DND-41 (cell line): ENCODE measurements at regions not wholly inside any gene's neighbourhood (a gene's known extent, or its start where the extent isn't known, plus 50 kb on each side); places are given as distances from the start of the nearest gene placed in this dataset.

Experiments used
- ATAC-seq: fragments of 200-7000 bp; cut with Tn5 transposase; 3 replicates; pipeline ENCODE4 v1.9.1; 2021; ENCODE audit warnings: low read depth; ENCODE audit not compliant: insufficient read depth
- DNase-seq: peaks from one replicate; pipeline ENCODE4 v3.0.0-alpha.2; 2020
- H2AFZ ChIP-seq: 2 replicates; pipeline ENCODE4 v1.6.0; 2012; ENCODE audit warnings: low read depth, low read length
- H3K27ac ChIP-seq: 2 replicates; pipeline ENCODE4 v1.5.1; 2012; ENCODE audit warnings: low read length, inconsistent platforms
- H3K27me3 ChIP-seq: fragments of 200-600 bp; sonication (generic); 2 replicates; pipeline ENCODE4 v1.6.0; 2012; ENCODE audit warnings: low read length, mild to moderate bottlenecking, inconsistent platforms; ENCODE audit not compliant: insufficient read depth, poor library complexity
- H3K36me3 ChIP-seq: 2 replicates; pipeline ENCODE4 v1.5.1; 2012; ENCODE audit warnings: low read length, inconsistent platforms; ENCODE audit not compliant: insufficient read depth
- H3K4me1 ChIP-seq: 2 replicates; pipeline ENCODE4 v1.5.1; 2012; ENCODE audit warnings: mild to moderate bottlenecking, low read length; ENCODE audit not compliant: insufficient read depth
- H3K4me2 ChIP-seq: 2 replicates; pipeline ENCODE4 v1.6.0; 2012; ENCODE audit warnings: mild to moderate bottlenecking, moderate library complexity, low read length, inconsistent platforms; ENCODE audit not compliant: insufficient read depth
- H3K4me3 ChIP-seq, 2 experiments: fragments of 200-600 bp in 1 of 2; shearing (Covaris generic) in 1 of 2; 2 replicates each; pipeline ENCODE4 v1.5.1; 2012 to 2016; ENCODE audit warnings: inconsistent platforms in 2 of 2, low read length in 2 of 2, mild to moderate bottlenecking in 2 of 2, low read depth in 1 of 2, moderate library complexity in 1 of 2
- H3K79me2 ChIP-seq: 2 replicates; pipeline ENCODE4 v1.6.0; 2012; ENCODE audit warnings: low read length, inconsistent platforms; ENCODE audit not compliant: insufficient read depth
- H3K9ac ChIP-seq: 2 replicates; pipeline ENCODE4 v1.6.0; 2012; ENCODE audit warnings: low read depth, mild to moderate bottlenecking, inconsistent platforms, low read length, moderate library complexity
- H3K9me3 ChIP-seq: 2 replicates; pipeline ENCODE4 v1.5.1; 2012; ENCODE audit warnings: low read length, moderate library complexity, mild to moderate bottlenecking, inconsistent platforms; ENCODE audit not compliant: insufficient read depth, severe bottlenecking
- H4K20me1 ChIP-seq: 2 replicates; pipeline ENCODE4 v1.6.0; 2012; ENCODE audit warnings: low read length; ENCODE audit not compliant: insufficient read depth
- EZH2 ChIP-seq: IDR thresholded peaks from 3 replicates; pipeline ENCODE4 v1.6.1; 2012; ENCODE audit warnings: borderline replicate concordance, low read depth, mild to moderate bottlenecking, moderate library complexity, low read length, inconsistent platforms; ENCODE audit not compliant: severe bottlenecking
- TF ChIP-seq, protein P1 (sequence below): IDR thresholded peaks from 2 replicates; pipeline ENCODE4 v1.5.1; 2012; ENCODE audit warnings: borderline replicate concordance, low read length, moderate library complexity, mild to moderate bottlenecking; ENCODE audit not compliant: poor library complexity, severe bottlenecking; ENCODE audit errors: extremely low read depth

DNA sequence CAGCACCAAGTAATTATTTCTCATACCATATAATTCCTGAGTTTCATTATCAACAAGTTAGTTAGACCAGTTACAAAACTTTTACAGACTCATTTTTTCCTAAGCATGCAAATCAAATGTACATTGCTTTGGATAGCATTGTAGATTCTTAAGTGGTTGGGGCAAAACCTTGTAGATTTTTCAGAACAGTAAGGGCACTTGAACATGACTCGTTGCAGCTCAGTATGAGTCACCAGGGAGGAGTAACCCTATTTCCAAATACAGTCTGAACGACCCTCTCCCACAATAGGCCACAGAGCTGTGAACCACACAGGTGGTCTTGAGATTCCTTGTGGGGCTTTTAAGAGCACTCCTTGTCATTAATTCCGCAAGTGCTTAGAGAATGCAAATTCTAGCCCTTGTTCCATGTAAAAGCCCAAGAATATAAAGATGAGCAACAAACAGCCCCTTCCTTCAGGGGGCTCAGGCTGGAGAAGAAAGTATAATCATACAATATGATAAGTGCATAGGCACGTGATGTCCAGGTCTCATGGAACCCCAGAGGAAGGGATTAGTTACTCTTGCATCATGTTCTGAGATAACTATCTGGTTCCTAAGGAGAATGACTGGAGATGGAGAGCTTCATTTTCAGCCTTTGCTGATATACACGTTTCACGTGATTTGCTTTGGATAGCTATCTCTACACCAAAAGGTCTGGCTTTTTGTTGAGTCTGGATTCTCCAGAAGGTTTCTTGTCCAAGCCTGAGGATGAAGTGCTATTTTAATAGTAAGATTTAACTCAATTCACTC is 295.7 kb downstream of the KCNN2 start:
- H3K27me3 ChIP-seq = no peaks in the 10 kb centered on the region
- H3K4me3 ChIP-seq = no peak overlapping the region
- H3K36me3 ChIP-seq = no peaks in the 10 kb centered on the region
- no peaks in the 10 kb centered on the region for H3K4me1 ChIP-seq
- no peak overlapping the region for H3K9ac ChIP-seq
- DNase-seq (no peak), ATAC-seq (no peak)
- no peaks in the 10 kb centered on the region for H4K20me1 ChIP-seq
- no peaks in the 10 kb centered on the region for H3K9me3 ChIP-seq
- H3K79me2 ChIP-seq = no peaks in the 10 kb centered on the region
- H3K27ac ChIP-seq = no peak overlapping the region
- no peak overlapping the region for H2AFZ ChIP-seq
- H3K4me2 ChIP-seq = no peak overlapping the region
- TF ChIP-seq EZH2 = no peak
- TF ChIP-seq, protein P1, sequence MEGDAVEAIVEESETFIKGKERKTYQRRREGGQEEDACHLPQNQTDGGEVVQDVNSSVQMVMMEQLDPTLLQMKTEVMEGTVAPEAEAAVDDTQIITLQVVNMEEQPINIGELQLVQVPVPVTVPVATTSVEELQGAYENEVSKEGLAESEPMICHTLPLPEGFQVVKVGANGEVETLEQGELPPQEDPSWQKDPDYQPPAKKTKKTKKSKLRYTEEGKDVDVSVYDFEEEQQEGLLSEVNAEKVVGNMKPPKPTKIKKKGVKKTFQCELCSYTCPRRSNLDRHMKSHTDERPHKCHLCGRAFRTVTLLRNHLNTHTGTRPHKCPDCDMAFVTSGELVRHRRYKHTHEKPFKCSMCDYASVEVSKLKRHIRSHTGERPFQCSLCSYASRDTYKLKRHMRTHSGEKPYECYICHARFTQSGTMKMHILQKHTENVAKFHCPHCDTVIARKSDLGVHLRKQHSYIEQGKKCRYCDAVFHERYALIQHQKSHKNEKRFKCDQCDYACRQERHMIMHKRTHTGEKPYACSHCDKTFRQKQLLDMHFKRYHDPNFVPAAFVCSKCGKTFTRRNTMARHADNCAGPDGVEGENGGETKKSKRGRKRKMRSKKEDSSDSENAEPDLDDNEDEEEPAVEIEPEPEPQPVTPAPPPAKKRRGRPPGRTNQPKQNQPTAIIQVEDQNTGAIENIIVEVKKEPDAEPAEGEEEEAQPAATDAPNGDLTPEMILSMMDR = no peak

- no peak for ATAC-seq
- H2AFZ ChIP-seq = no peak overlapping the region
- TF ChIP-seq, protein P1 = no peak
- no peak for TF ChIP-seq EZH2
Observed at GRCh38 chr5:114649878-114650277, 288.0 kb downstream of the KCNN2 start.

DNA sequence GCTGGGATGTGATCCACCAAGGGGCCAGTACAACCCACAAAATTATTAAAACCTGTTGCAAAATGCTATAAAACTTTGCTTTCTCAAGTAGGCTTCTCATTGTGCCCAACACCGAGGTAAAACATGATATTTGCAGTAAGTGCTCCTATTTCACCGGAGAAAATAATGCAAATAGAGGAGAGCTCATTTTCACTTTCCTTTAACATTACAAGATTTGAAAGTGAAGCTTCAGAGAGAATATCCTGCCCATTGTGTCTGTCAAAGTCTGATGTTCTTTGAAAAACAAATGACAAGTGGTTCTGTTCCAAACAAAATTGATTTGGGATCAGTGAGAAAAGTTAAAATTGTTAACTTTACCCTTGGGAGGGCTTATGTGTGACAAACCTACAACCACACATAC is 287.1 kb downstream of the KCNN2 start:
- no peak for DNase-seq
- H3K79me2 ChIP-seq = no peaks in the 10 kb centered on the region
- H3K4me1 ChIP-seq = no peaks in the 10 kb centered on the region
- no peaks in the 10 kb centered on the region for H3K27me3 ChIP-seq
- no peak overlapping the region for H2AFZ ChIP-seq
- H3K4me3 ChIP-seq = no peak overlapping the region
- H4K20me1 ChIP-seq = no peaks in the 10 kb centered on the region
- no peak for TF ChIP-seq EZH2
- TF ChIP-seq, protein P1 = no peak
- no peak overlapping the region for H3K4me2 ChIP-seq
- no peak overlapping the region for H3K9ac ChIP-seq
- no peaks in the 10 kb centered on the region for H3K9me3 ChIP-seq
- H3K27ac ChIP-seq = no peak overlapping the region
- ATAC-seq = no peak
- no peaks in the 10 kb centered on the region for H3K36me3 ChIP-seq

More at GRCh38 chr5:114649878-114650277, 288.0 kb downstream of the KCNN2 start:
- H4K20me1 ChIP-seq = no peaks in the 10 kb centered on the region
- H3K36me3 ChIP-seq = no peaks in the 10 kb centered on the region
- no peak overlapping the region for H3K9ac ChIP-seq
- H3K27me3 ChIP-seq = no peaks in the 10 kb centered on the region
- H3K79me2 ChIP-seq = no peaks in the 10 kb centered on the region
- no peaks in the 10 kb centered on the region for H3K4me1 ChIP-seq
- no peak overlapping the region for H3K4me2 ChIP-seq
- H3K9me3 ChIP-seq = no peaks in the 10 kb centered on the region
- H3K4me3 ChIP-seq = no peak overlapping the region
- no peak overlapping the region for H3K27ac ChIP-seq
- no peak for DNase-seq
